Activated CD4-positive, alpha-beta T cell treated with anti-CD3 and anti-CD28 coated beads for 36 hours (primary cell): ENCODE measurements at regions not wholly inside any gene's neighbourhood (a gene's known extent, or its start where the extent isn't known, plus 50 kb on each side); places are given as distances from the start of the nearest gene placed in this dataset.
A peak's percentile ranks its signal among the peaks of the same experiment; 100 is the strongest.

Experiments used
- ATAC-seq: fragments of 200-7000 bp; cut with Tn5 transposase; one replicate; pipeline ENCODE4 v1.10.0; 2021; ENCODE audit warnings: mild to moderate bottlenecking, moderate library complexity
- CTCF ChIA-PET: fragments of 350-600 bp; sonication (Branson Sonifier 250); formaldehyde crosslinking; loops from one replicate; lab custom pipeline; 2021; ENCODE audit warnings: antibody characterized with exemption; lab: Charles Lee
- POLR2A ChIA-PET: fragments of 350-600 bp; sonication (Branson Sonifier 250); formaldehyde crosslinking; loops from one replicate; lab custom pipeline; 2021; ENCODE audit warnings: antibody characterized with exemption, inconsistent platforms; lab: Charles Lee
- DNase-seq: peaks from one replicate; pipeline ENCODE4 v3.0.0-alpha.2; 2020
- H3K27ac Mint-ChIP-seq: one replicate; pipeline ENCODE4 v1.8.0; 2021; ENCODE audit warnings: mixed read lengths
- H3K27me3 Mint-ChIP-seq: one replicate; pipeline ENCODE4 v1.8.0; 2021; ENCODE audit warnings: mixed read lengths
- H3K36me3 Mint-ChIP-seq: one replicate; pipeline ENCODE4 v1.8.0; 2021; ENCODE audit warnings: low read depth, mixed read lengths
- H3K4me1 Mint-ChIP-seq: one replicate; pipeline ENCODE4 v1.8.0; 2021; ENCODE audit warnings: mixed read lengths
- H3K4me3 Mint-ChIP-seq: one replicate; pipeline ENCODE4 v1.8.0; 2021; ENCODE audit warnings: mild to moderate bottlenecking, moderate library complexity, mixed read lengths
- H3K9me3 Mint-ChIP-seq: one replicate; pipeline ENCODE4 v1.8.0; 2021; ENCODE audit warnings: low read depth, mixed read lengths
- intact Hi-C, 2 experiments: fragments of 100-400 bp; cut with DNase I in 1 of 2; cut with micrococcal nuclease in 1 of 2; formaldehyde crosslinking; loops; one replicate each; pipeline versions ENCODE4 v1.14.2 to v1.15.1; 2022 to 2024; cut with DNase I, micrococcal nuclease

DNA sequence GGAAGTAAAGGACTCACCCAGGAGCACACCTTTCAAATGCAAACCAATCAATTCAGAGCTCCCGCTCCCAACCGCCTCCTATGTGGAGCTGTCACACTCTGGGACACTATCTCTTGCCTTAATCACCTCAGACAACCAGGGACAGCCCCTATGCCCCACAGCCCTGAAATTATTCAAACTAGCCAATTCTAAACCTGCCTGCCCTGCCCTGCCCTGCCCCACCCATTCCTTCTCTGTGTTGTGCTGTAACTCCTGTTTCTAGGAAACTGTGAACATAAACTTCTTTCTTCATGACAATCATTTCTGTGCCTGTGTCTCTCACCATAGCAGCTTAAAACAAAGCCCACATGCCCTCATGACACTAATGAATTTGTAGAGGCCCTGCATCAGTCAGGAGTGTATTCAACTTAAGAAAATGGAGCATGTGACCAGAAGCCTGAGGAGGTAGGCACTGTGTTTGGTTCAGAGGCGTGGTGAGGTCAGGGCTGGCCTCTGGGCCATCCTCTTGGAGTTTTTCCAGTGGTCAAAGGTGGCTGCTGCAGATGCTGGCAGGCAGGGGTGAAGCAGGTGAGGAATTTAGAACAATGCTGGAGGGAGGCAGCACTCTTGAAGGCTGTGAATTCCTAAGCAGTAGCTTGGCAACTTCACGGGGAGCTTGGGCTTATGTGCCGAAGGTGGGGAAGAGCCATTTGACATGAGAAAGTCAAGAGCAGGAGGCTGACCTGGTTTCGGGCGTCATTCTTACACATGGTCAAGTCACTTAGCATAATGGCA lies 74.5 kb downstream of the RHOU start:
- CTCF ChIA-PET, result no interaction called here
- ATAC-seq (peak; percentile 70), DNase-seq (peak; percentile 53)
- POLR2A ChIA-PET, result no interaction called here
- Mint-ChIP-seq H3K27ac (peak overlapping the region; percentile 51), H3K36me3 (no peaks in the 10 kb centered on the region), H3K4me3 (no peak overlapping the region), H3K9me3 (no peaks in the 10 kb centered on the region), H3K27me3 (no peaks in the 10 kb centered on the region), H3K4me1 (peaks cover 37% of the 10 kb centered on the region)
- intact Hi-C loops, result no loop called here

DNA sequence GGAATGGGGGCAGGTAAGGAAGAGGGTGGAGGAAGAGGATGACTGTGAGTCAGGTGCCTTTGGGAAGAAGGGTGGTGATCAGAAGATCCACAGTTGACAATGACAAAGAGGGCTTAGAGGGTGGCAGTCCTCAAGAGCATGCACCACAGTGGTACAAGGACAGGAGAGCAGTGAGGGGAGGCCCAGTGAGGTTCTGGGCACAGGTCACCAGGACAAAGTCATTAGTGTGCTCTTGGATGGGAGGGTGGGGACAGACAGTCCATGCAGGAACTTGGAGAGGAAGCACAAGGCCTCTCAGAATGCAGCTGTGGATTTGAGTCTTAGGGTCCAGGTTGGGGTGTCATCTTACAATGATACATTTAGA lies 75.1 kb downstream of the RHOU start:
- Mint-ChIP-seq H3K27ac (peak overlapping the region; percentile 51), H3K36me3 (no peaks in the 10 kb centered on the region), H3K4me1 (peaks cover 32% of the 10 kb centered on the region), H3K9me3 (no peaks in the 10 kb centered on the region), H3K27me3 (no peaks in the 10 kb centered on the region), H3K4me3 (no peak overlapping the region)
- CTCF ChIA-PET, result no interaction called here
- DNase-seq (no peak), ATAC-seq (no peak)
- intact Hi-C loops, result no loop called here
- POLR2A ChIA-PET, result no interaction called here

DNA sequence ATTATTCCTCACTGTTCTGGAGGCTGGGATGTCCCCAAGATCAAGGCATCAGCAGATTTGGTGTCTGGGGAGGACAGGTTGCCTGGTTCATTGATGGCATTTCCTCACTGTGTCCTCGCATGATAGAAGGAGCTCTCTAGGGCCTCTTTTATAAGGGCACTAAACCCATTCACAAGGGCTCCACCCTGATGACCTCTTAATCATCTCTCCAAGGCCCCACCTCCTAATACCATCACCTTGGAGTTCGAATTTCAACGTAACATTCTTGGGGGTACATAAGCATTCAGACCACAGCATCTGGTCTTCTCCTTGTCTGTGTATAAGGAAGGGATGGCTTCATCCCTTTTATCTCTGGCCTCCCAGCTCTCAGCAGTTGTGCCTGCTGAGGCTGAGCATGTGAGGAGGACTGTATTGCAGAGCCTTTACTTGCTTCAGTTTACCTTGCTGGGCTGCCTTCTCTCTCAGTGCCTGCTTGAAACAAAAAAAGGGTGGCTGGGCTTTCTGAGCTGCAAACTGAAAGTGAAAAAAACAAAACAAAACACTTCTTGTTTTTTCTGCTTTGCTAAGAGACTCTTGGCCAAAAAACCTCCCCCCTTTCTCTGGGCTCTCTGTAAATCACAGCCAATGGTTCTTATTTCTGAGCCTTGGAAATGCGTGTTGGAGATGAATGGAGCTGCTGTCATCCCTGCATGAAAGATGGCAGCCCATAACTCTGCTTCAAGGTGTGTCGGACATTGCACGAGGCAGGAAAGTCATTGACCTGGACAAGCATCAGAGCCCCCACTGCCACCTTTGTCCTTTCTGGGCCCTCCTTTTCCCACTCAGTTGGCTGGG lies 75.8 kb downstream of the RHOU start:
- no peaks in the 10 kb centered on the region for H3K36me3 Mint-ChIP-seq
- POLR2A ChIA-PET, result interaction anchor here (0.7 kb wide), 1 partner anchor 746 kb away, joined by 3 read pairs; no protein-coding TSS in a partner anchor
- DNase-seq (no peak), ATAC-seq (no peak)
- intact Hi-C loops, result no loop called here
- H3K4me1 Mint-ChIP-seq, result peaks cover 27% of the 10 kb centered on the region
- no peaks in the 10 kb centered on the region for H3K27me3 Mint-ChIP-seq
- H3K4me3 Mint-ChIP-seq, result no peak overlapping the region
- H3K9me3 Mint-ChIP-seq, result no peaks in the 10 kb centered on the region
- no peak overlapping the region for H3K27ac Mint-ChIP-seq
- CTCF ChIA-PET, result no interaction called here

DNA sequence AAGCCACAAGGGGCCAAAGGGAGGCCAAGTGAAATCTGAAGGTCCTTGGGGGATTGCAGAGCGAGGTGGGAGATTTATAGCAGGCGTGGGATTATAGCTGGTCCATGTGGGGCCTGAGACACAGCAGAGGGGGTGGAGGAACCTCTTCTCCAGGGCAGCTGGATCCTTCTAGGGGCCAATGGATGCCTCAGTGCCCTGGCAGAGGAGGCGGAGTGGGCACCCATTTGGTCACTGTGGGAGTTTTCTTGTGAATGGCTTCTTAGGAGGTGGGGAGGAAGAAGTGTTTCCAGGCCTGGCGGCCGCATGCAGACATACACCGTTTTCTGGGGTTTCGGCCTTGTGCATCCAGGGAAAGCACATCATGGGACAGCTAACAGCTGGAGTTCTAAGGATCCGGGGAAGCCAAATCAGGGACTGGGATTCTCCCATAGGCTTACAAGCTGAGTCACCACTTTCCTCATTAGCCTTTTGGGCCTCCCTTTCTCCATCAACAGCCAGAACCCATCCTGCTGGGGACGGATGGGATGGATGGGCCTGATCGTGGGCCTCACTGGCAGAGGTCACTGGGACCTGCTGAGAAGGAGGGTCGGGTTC lies 76.5 kb downstream of the RHOU start:
- intact Hi-C loops, result no loop called here
- ChIA-PET CTCF (no interaction called here), POLR2A (interaction anchor here (0.7 kb wide), 1 partner anchor 745 kb away, joined by 3 read pairs; no protein-coding TSS in a partner anchor)
- ATAC-seq, result no peak
- Mint-ChIP-seq H3K9me3 (no peaks in the 10 kb centered on the region), H3K4me1 (peaks cover 26% of the 10 kb centered on the region), H3K36me3 (no peaks in the 10 kb centered on the region), H3K27me3 (no peaks in the 10 kb centered on the region), H3K4me3 (no peak overlapping the region), H3K27ac (no peak overlapping the region)
- no peak for DNase-seq

DNA sequence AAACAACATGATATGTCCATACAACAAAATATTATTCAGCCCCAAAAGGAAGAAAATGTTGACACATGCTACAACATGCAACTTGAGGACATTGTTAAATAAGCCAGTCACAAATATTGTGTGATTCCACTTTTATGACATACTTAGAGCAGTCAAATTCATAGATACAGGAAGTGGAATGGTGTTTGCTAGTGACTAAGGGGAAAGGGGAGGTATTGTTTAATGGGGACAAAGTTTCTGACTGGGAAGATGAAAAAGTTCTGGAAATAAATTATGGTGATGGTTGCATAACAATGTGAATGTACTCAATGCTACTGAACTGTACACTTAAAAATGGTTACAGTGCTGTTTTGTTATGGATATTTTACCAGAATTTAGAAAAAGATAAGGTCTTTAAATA lies 77.7 kb downstream of the RHOU start:
- Mint-ChIP-seq H3K9me3 (no peaks in the 10 kb centered on the region), H3K4me3 (no peak overlapping the region), H3K27ac (no peak overlapping the region), H3K27me3 (no peaks in the 10 kb centered on the region), H3K36me3 (no peaks in the 10 kb centered on the region), H3K4me1 (peaks cover 26% of the 10 kb centered on the region)
- DNase-seq (no peak), ATAC-seq (no peak)
- intact Hi-C loops, result no loop called here
- CTCF ChIA-PET, result no interaction called here
- POLR2A ChIA-PET, result no interaction called here

DNA sequence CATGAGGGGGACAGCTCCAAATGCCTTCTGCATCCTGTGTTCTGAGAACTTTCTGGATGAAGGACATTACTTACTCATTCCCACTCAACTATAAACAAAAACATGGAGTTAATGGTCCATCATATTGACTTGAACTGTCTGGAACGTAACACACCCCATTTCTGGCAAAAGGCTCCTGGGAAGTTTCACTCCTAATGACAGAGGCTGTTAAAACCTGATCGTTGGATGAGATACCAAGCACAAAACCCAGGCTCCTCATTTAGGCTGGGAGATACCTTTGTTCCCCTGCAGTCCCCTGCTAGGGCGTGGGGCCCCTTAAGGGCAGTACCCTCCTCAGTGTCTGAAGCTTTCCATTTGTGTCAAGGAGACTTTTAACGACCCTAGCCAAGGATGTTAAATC lies 78.9 kb downstream of the RHOU start:
- intact Hi-C loops, result no loop called here
- ATAC-seq, result no peak
- Mint-ChIP-seq H3K27me3 (no peaks in the 10 kb centered on the region), H3K4me3 (no peak overlapping the region), H3K4me1 (peaks cover 23% of the 10 kb centered on the region), H3K9me3 (no peaks in the 10 kb centered on the region), H3K36me3 (no peaks in the 10 kb centered on the region), H3K27ac (no peak overlapping the region)
- POLR2A ChIA-PET, result no interaction called here
- CTCF ChIA-PET, result interaction anchor here (1.2 kb wide), 1 partner anchor 16 kb away, joined by 3 read pairs; no protein-coding TSS in a partner anchor
- no peak for DNase-seq

DNA sequence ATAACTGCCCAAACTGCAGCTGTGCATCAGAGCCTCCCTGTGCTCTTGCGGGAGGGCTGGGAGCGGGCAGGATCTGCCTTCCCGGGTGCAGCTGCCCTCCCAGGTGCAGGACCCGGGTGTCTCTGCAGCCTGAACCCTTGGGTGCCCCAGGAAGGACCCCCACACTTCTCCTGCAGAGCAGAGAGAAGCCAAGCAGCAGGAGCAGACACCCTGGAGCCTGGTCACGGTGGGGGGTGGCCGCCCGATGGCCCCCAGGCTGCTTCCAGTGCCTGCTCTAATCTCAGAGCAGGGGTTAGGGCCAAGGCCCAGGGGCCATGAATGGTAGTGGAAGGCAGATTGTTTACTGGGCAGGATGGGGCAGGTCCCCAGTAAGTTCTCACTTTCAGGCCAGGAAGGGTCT lies 83.0 kb downstream of the RHOU start:
- ChIA-PET CTCF (no interaction called here), POLR2A (no interaction called here)
- ATAC-seq (no peak), DNase-seq (no peak)
- intact Hi-C loops, result no loop called here
- no peaks in the 10 kb centered on the region for H3K4me1 Mint-ChIP-seq
- H3K36me3 Mint-ChIP-seq, result no peaks in the 10 kb centered on the region
- no peaks in the 10 kb centered on the region for H3K9me3 Mint-ChIP-seq
- H3K27ac Mint-ChIP-seq, result no peak overlapping the region
- H3K4me3 Mint-ChIP-seq, result no peak overlapping the region
- no peaks in the 10 kb centered on the region for H3K27me3 Mint-ChIP-seq

DNA sequence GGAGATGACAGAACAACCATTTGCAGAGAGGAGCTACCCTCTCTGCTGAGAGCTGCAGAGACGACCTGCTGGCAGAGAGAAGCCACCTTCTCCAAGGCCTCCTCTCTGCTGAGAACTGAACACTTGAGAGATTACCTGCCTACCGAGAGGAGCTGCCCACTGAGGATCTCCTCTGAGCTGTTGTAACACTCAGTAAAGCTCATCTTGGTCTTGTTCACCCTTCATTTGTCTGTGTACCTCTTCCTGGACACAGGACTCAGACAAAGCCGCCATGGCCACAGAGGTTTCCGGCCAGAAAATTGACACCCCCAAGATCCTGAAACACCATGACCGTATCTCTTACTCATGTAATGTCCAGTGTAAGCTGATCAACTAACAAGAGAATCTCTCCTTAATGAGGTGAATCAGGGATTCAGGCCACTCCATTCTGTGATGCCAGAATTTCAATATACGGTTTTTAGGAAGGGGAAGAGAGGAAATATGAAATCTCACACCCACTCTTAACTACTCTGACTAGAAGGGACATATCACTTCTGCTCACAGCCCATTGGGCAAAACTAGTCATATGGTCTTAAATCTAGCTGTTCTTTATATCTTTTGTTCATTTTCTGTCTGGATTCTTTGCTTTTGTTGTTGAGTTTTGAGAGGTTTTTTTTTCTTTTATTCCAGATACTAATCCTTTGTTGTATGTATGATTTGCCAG lies 83.8 kb downstream of the RHOU start:
- ATAC-seq (no peak), DNase-seq (no peak)
- Mint-ChIP-seq H3K27ac (no peak overlapping the region), H3K9me3 (no peaks in the 10 kb centered on the region), H3K36me3 (no peaks in the 10 kb centered on the region), H3K27me3 (no peaks in the 10 kb centered on the region), H3K4me1 (no peaks in the 10 kb centered on the region), H3K4me3 (no peak overlapping the region)
- intact Hi-C loops, result no loop called here
- ChIA-PET CTCF (interaction anchor here (0.7 to 1.0 kb wide), 2 partner anchors 12 to 161 kb away, joined by 3 read pairs; no protein-coding TSS in a partner anchor), POLR2A (no interaction called here)

DNA sequence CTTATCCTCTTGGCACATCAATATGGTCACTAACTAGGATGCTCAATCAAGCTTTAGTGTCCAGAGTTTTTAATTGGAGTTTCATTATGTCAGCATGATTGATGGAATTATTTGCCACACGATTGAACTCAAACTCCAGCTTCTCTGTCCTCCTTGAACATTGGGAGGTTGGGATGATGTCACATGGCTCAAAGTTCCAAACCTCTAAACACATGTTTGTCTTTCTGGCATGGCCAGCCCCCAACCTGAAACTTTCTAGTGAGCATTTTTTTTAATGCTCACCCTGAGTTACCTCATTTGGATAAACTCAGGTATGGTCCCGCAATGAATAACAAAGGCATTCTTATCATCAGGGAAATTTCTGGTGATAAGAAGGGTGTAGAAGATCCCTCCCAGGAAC lies 86.0 kb downstream of the RHOU start:
- CTCF ChIA-PET, result no interaction called here

DNA sequence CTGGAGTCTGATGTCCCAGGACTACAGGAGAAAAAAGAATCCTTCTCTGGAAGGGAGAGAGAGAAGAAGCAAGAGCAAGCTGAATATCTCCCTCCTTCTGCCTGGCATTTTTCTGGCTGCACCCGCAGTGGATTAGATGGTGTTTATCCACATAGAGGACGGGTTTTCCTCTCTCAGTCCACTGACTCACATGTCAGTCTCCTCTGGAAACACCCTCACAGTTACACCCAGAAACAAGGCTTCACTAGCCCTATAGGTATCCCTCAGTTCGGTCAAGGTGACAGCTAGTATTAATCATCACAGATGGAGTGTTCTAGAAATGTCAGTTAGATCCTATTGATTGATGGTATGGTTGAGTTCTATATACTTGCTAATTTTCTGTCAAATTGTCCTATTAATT lies 87.9 kb downstream of the RHOU start:
- no peak for DNase-seq
- peaks cover 16% of the 10 kb centered on the region for H3K4me1 Mint-ChIP-seq
- H3K9me3 Mint-ChIP-seq, result no peaks in the 10 kb centered on the region
- intact Hi-C loops, result no loop called here
- POLR2A ChIA-PET, result no interaction called here
- no peaks in the 10 kb centered on the region for H3K27me3 Mint-ChIP-seq
- no peaks in the 10 kb centered on the region for H3K36me3 Mint-ChIP-seq
- CTCF ChIA-PET, result interaction anchor here (1.0 kb wide), 1 partner anchor 141 kb away, joined by 3 read pairs; no protein-coding TSS in a partner anchor
- ATAC-seq, result no peak
- no peak overlapping the region for H3K4me3 Mint-ChIP-seq
- H3K27ac Mint-ChIP-seq, result no peak overlapping the region

More for the DNA sequence above, 86.0 kb downstream of the RHOU start:
- no peaks in the 10 kb centered on the region for H3K36me3 Mint-ChIP-seq
- DNase-seq, result no peak
- intact Hi-C loops, result no loop called here
- no peaks in the 10 kb centered on the region for H3K27me3 Mint-ChIP-seq
- no peaks in the 10 kb centered on the region for H3K9me3 Mint-ChIP-seq
- POLR2A ChIA-PET, result no interaction called here
- ATAC-seq, result no peak
- no peak overlapping the region for H3K27ac Mint-ChIP-seq
- no peak overlapping the region for H3K4me3 Mint-ChIP-seq
- H3K4me1 Mint-ChIP-seq, result peaks cover 7% of the 10 kb centered on the region

DNA sequence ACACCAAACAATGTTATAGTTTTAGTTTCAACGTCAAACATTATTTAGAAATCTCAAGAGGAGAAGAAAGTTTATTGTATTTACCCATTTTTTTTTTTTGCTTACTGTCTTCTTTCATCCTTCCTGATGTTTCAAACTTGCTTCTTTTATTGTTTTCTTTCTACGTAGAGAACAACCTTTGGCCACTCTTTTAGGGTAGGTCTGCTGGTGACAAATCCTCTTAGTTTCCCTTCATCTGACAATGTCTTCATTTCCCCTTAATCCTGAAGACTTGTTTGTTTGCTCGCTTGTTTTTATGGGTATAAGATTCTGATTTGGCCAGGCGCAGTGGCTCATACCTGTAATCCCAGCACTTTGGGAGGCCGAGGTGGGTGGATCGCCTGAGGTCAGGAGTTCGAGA lies 89.1 kb downstream of the RHOU start:
- ATAC-seq, result no peak
- CTCF ChIA-PET, result interaction anchor here (1.2 kb wide), 1 partner anchor 403 kb away, joined by 3 read pairs; no protein-coding TSS in a partner anchor
- Mint-ChIP-seq H3K4me1 (peaks cover 16% of the 10 kb centered on the region), H3K27ac (no peak overlapping the region), H3K4me3 (no peak overlapping the region), H3K36me3 (no peaks in the 10 kb centered on the region), H3K27me3 (no peaks in the 10 kb centered on the region), H3K9me3 (no peaks in the 10 kb centered on the region)
- DNase-seq, result no peak
- POLR2A ChIA-PET, result no interaction called here
- intact Hi-C loops, result no loop called here
